Transverse colon (tissue), 3 donors: ENCODE measurements at regions not wholly inside any gene's neighbourhood (a gene's known extent, or its start where the extent isn't known, plus 50 kb on each side); places are given as distances from the start of the nearest gene placed in this dataset.

Source experiments
- CTCF ChIP-seq, 5 experiments: fragments of 200-600 bp in 3 of 5; fragments of 450-650 bp in 2 of 5; sonication (generic) in 3 of 5; IDR thresholded peaks; 1 replicate in 2 of 5; 2 replicates in 3 of 5; pipeline ENCODE4 v1.5.1; 2016 to 2017; ENCODE audit warnings: antibody characterized with exemption in 5 of 5, inconsistent platforms in 3 of 5, mild to moderate bottlenecking in 2 of 5, moderate library complexity in 1 of 5
- EP300 ChIP-seq: sonication (generic); formaldehyde crosslinking; IDR thresholded peaks from one replicate; pipeline ENCODE4 v1.6.1; 2017; ENCODE audit warnings: antibody characterized with exemption, low read depth

- TF ChIP-seq EP300 (no peak), CTCF (IDR thresholded peaks at IDR 0.05) (no peak)
Observed at GRCh38 chr1:57795886-57796285, 372.0 kb upstream of the DAB1 start.
